ENCODE measurements at regions not wholly inside any gene's neighbourhood (a gene's known extent, or its start where the extent isn't known, plus 50 kb on each side); places are given as distances from the start of the nearest gene placed in this dataset.
"Not testable (repeated sequence)": the region's sequence is repeated elsewhere in the genome, so short reads cannot be mapped to it uniquely, and the experiment has no call there.

GRCh38 chr11:88061111-88061510, 114.1 kb downstream of the RAB38 start:
- no peak for FAIRE-seq

- no peak for FAIRE-seq
These were observed 115.9 kb downstream of the RAB38 start for GRCh38 chr11:88059326-88059725.

GRCh38 chr11:88051396-88051795, 123.8 kb downstream of the RAB38 start:
- no peak for FAIRE-seq

- no peak for FAIRE-seq
These were observed 125.0 kb downstream of the RAB38 start for GRCh38 chr11:88050247-88050646.

GRCh38 chr11:88045288-88045687, 130.0 kb downstream of the RAB38 start:
- FAIRE-seq, result not testable (repeated sequence)

- not testable (repeated sequence) for FAIRE-seq
These were observed 130.6 kb downstream of the RAB38 start for GRCh38 chr11:88044658-88045057.

GRCh38 chr11:88043149-88043548, 132.1 kb downstream of the RAB38 start:
- FAIRE-seq, result no peak

GRCh38 chr11:88042647-88043046, 132.6 kb downstream of the RAB38 start:
- no peak for FAIRE-seq

- no peak for FAIRE-seq
These were observed 133.0 kb downstream of the RAB38 start for GRCh38 chr11:88042238-88042637.

- FAIRE-seq, result no peak
These were observed 133.6 kb downstream of the RAB38 start for GRCh38 chr11:88041679-88042078.

- FAIRE-seq, result no peak
These were observed 135.1 kb downstream of the RAB38 start for GRCh38 chr11:88040148-88040496.

- no peak for FAIRE-seq
These were observed 135.6 kb downstream of the RAB38 start for GRCh38 chr11:88039476-88040147.

- no peak for FAIRE-seq
These were observed 137.2 kb downstream of the RAB38 start for GRCh38 chr11:88038063-88038462.

- FAIRE-seq, result no peak
These were observed 138.5 kb downstream of the RAB38 start for GRCh38 chr11:88036701-88037100.

GRCh38 chr11:88035271-88035670, 140.0 kb downstream of the RAB38 start:
- no peak for FAIRE-seq

- FAIRE-seq, result no peak
These were observed 157.6 kb downstream of the RAB38 start for GRCh38 chr11:88017666-88018065.

- no peak for FAIRE-seq
These were observed 158.7 kb downstream of the RAB38 start for GRCh38 chr11:88016392-88017170.

- no peak for FAIRE-seq
These were observed 160.1 kb downstream of the RAB38 start for GRCh38 chr11:88015170-88015569.

GRCh38 chr11:88013508-88014065, 161.7 kb downstream of the RAB38 start:
- no peak for FAIRE-seq

GRCh38 chr11:88012456-88012855, 162.8 kb downstream of the RAB38 start:
- FAIRE-seq, result no peak

- FAIRE-seq, result no peak
These were observed 199.2 kb downstream of the RAB38 start for GRCh38 chr11:87976009-87976408.

- no peak for FAIRE-seq
These were observed 200.4 kb downstream of the RAB38 start for GRCh38 chr11:87974797-87975196.

GRCh38 chr11:87972133-87972532, 203.1 kb downstream of the RAB38 start:
- no peak for FAIRE-seq

- FAIRE-seq, result no peak
These were observed 203.9 kb downstream of the RAB38 start for GRCh38 chr11:87971354-87971753.

All from TTC549 (cell line).